OCI-LY7 (cell line): ENCODE measurements at regions not wholly inside any gene's neighbourhood (a gene's known extent, or its start where the extent isn't known, plus 50 kb on each side); places are given as distances from the start of the nearest gene placed in this dataset.

Experiments used
- BruUV-seq: library from RNA; stranded (reverse); fragments of 400-500 nt; replicated peaks from 2 replicates; lab custom pipeline; 2021; lab: Mats Ljungman, UMichigan
- CTCF ChIA-PET: fragments of 300-600 bp; sonication (Branson Sonifier 250); formaldehyde crosslinking; loops from one replicate; lab custom pipeline; 2022; ENCODE audit warnings: antibody characterized with exemption; ENCODE audit not compliant: unreplicated experiment; lab: Charles Lee
- POLR2A ChIA-PET: fragments of 300-600 bp; sonication (Branson Sonifier 250); formaldehyde crosslinking; loops from one replicate; lab custom pipeline; 2022; ENCODE audit warnings: antibody characterized with exemption; lab: Charles Lee
- DNase-seq: peaks from one replicate; pipeline ENCODE4 v3.0.0-alpha.2; 2015; ENCODE audit warnings: low spot score
- H2AFZ ChIP-seq: fragments of 200-600 bp; sonication (generic), shearing (Covaris generic); 2 replicates; pipeline ENCODE4 v1.6.1; 2014; ENCODE audit warnings: mild to moderate bottlenecking, antibody characterized with exemption, low read length, moderate library complexity
- H3K27ac ChIP-seq: fragments of 200-600 bp; sonication (generic); 2 replicates; pipeline ENCODE4 v1.5.1; 2014; ENCODE audit warnings: mixed run types, low read depth, mild to moderate bottlenecking, moderate library complexity, low read length, inconsistent platforms; ENCODE audit not compliant: poor library complexity, severe bottlenecking
- H3K36me3 ChIP-seq: fragments of 200-600 bp; sonication (generic); 2 replicates; pipeline ENCODE4 v1.6.1; 2014; ENCODE audit warnings: mild to moderate bottlenecking, antibody characterized with exemption, low read length, moderate library complexity, mixed read lengths; ENCODE audit not compliant: insufficient read depth
- H3K4me1 ChIP-seq: fragments of 200-600 bp; sonication (generic); 2 replicates; pipeline ENCODE4 v1.5.1; 2014; ENCODE audit warnings: mild to moderate bottlenecking, low read length; ENCODE audit not compliant: insufficient read depth, poor library complexity, severe bottlenecking
- H3K4me2 ChIP-seq: fragments of 200-600 bp; sonication (generic); 2 replicates; pipeline ENCODE4 v1.6.1; 2014; ENCODE audit warnings: mild to moderate bottlenecking, low read length
- H3K4me3 ChIP-seq: fragments of 200-600 bp; sonication (generic); 2 replicates; pipeline ENCODE4 v1.5.1; 2014; ENCODE audit warnings: mild to moderate bottlenecking, low read depth, low read length; ENCODE audit not compliant: poor library complexity, severe bottlenecking
- H3K79me2 ChIP-seq: fragments of 200-600 bp; sonication (generic); 2 replicates; pipeline ENCODE4 v1.6.1; 2016; ENCODE audit warnings: low read depth, mild to moderate bottlenecking, low read length, moderate library complexity, mixed read lengths; ENCODE audit not compliant: insufficient read depth
- H3K9me2 ChIP-seq: fragments of 200-600 bp; sonication (generic); 2 replicates; pipeline ENCODE4 v1.6.1; 2016; ENCODE audit warnings: mild to moderate bottlenecking, low read length, mixed read lengths; ENCODE audit not compliant: insufficient read depth
- H3K9me3 ChIP-seq: fragments of 200-600 bp; sonication (generic); 2 replicates; pipeline ENCODE4 v1.6.1; 2014; ENCODE audit warnings: mild to moderate bottlenecking, mixed run types, low read length, mixed read lengths
- H4K20me1 ChIP-seq: fragments of 200-600 bp; sonication (generic); 2 replicates; pipeline ENCODE4 v1.6.1; 2014; ENCODE audit warnings: mild to moderate bottlenecking, antibody characterized with exemption, low read length, moderate library complexity, mixed read lengths; ENCODE audit not compliant: insufficient read depth
- EZH2phosphoT487 ChIP-seq: fragments of 200-600 bp; sonication (generic); IDR thresholded peaks from 2 replicates; pipeline ENCODE4 v1.6.1; 2018; ENCODE audit warnings: low read depth, borderline replicate concordance, mild to moderate bottlenecking, mixed run types, antibody characterized with exemption, low read length, moderate library complexity, mixed read lengths
- intact Hi-C: fragments of 100-400 bp; cut with micrococcal nuclease; formaldehyde crosslinking; loops from one replicate; pipeline ENCODE4 v1.10.0; 2022; ENCODE audit not compliant: unreplicated experiment
- TF ChIP-seq, protein P1 (sequence below): fragments of 200-600 bp; sonication (generic); conservative IDR thresholded peaks from 2 replicates; pipeline ENCODE4 v1.5.1; 2014; ENCODE audit warnings: mild to moderate bottlenecking, antibody characterized with exemption, low read length, moderate library complexity, mixed read lengths

DNA sequence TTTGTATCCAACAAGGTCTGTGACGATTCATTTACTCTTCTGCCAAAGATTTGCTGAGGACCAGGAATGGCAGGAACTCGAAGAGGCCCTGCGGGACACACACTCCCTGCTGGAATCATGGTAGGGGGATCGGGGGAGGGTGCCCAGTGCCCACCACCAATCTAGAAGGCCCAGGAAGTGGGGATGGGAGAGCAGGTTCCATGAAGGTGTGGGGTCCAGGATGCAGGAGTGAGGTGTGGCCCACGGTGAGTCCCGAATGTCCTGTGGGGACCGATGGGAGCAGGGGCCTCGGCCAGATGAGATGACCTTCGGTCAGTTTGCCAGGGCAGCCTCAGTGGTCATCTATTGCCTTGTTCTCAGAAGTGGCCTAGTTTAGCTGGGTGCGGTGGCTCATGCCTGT lies 492.7 kb downstream of the BRD1 start:
- POLR2A ChIA-PET = no interaction called here
- DNase-seq = no peak
- no peaks in the 10 kb centered on the region for H4K20me1 ChIP-seq
- no peak for TF ChIP-seq EZH2phosphoT487
- H2AFZ ChIP-seq = no peak overlapping the region
- CTCF ChIA-PET = no interaction called here
- H3K79me2 ChIP-seq = no peaks in the 10 kb centered on the region
- H3K4me1 ChIP-seq = no peaks in the 10 kb centered on the region
- no peak overlapping the region for H3K27ac ChIP-seq
- H3K9me2 ChIP-seq = no peaks in the 10 kb centered on the region
- BruUV-seq = no TSS peak
- H3K4me3 ChIP-seq = no peak overlapping the region
- H3K4me2 ChIP-seq = no peak overlapping the region
- intact Hi-C loops = no loop called here
- no peaks in the 10 kb centered on the region for H3K36me3 ChIP-seq
- H3K9me3 ChIP-seq = no peaks in the 10 kb centered on the region

DNA sequence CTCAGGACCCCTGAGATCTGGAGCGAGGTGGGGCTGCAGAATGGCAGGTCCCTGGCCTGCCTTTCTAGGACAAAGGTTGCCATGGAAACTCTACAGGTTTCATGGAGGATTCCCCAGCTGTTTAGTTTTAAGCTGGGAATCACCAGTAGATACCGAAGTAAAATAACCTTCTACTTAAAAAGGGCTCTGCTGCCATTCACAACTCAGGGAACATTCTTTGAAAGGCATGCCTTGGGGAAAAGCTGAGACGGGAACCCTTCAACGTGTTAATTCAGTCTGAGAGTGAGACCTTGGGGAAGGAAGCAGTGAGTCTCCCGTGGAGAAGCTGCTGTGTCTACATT lies 493.3 kb downstream of the BRD1 start:
- DNase-seq = no peak
- Histone ChIP-seq H3K36me3 (no peaks in the 10 kb centered on the region), H3K4me3 (no peak overlapping the region), H4K20me1 (no peaks in the 10 kb centered on the region), H3K9me3 (no peaks in the 10 kb centered on the region), H2AFZ (no peak overlapping the region), H3K9me2 (no peaks in the 10 kb centered on the region), H3K79me2 (no peaks in the 10 kb centered on the region), H3K4me1 (no peaks in the 10 kb centered on the region), H3K4me2 (no peak overlapping the region), H3K27ac (no peak overlapping the region)
- intact Hi-C loops = no loop called here
- POLR2A ChIA-PET = no interaction called here
- no TSS peak for BruUV-seq
- no peak for TF ChIP-seq EZH2phosphoT487
- TF ChIP-seq, protein P1, sequence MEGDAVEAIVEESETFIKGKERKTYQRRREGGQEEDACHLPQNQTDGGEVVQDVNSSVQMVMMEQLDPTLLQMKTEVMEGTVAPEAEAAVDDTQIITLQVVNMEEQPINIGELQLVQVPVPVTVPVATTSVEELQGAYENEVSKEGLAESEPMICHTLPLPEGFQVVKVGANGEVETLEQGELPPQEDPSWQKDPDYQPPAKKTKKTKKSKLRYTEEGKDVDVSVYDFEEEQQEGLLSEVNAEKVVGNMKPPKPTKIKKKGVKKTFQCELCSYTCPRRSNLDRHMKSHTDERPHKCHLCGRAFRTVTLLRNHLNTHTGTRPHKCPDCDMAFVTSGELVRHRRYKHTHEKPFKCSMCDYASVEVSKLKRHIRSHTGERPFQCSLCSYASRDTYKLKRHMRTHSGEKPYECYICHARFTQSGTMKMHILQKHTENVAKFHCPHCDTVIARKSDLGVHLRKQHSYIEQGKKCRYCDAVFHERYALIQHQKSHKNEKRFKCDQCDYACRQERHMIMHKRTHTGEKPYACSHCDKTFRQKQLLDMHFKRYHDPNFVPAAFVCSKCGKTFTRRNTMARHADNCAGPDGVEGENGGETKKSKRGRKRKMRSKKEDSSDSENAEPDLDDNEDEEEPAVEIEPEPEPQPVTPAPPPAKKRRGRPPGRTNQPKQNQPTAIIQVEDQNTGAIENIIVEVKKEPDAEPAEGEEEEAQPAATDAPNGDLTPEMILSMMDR = no peak
- CTCF ChIA-PET = no interaction called here

DNA sequence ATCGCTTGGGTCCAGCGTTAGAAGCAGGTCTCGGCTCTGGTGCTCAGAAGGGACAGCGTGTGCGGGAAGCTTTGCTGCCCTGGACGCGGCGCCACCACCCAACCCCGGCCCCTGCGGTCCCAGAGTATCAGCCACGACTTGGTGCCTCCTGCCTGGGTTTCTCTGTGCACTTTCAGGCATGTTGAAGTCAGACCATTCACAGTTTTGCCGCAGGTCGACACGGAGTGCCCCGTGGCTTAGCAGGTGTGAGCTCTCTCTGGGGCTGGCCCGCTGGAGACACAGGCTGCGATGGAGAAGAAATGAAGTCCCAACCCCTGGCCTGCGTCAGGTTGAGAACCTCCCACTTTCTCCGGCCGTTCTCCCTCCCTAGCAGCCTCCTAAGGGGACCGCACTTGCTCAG lies 494.5 kb downstream of the BRD1 start:
- ChIA-PET POLR2A (no interaction called here), CTCF (no interaction called here)
- Histone ChIP-seq H3K9me2 (no peaks in the 10 kb centered on the region), H4K20me1 (no peaks in the 10 kb centered on the region), H3K4me2 (no peak overlapping the region), H3K36me3 (no peaks in the 10 kb centered on the region), H2AFZ (no peak overlapping the region), H3K4me3 (no peak overlapping the region), H3K79me2 (no peaks in the 10 kb centered on the region), H3K9me3 (no peaks in the 10 kb centered on the region), H3K27ac (no peak overlapping the region), H3K4me1 (no peaks in the 10 kb centered on the region)
- BruUV-seq = no TSS peak
- no peak for TF ChIP-seq EZH2phosphoT487
- TF ChIP-seq, protein P1 = no peak
- intact Hi-C loops = no loop called here
- no peak for DNase-seq
